H9 (cell line): ENCODE measurements at regions not wholly inside any gene's neighbourhood (a gene's known extent, or its start where the extent isn't known, plus 50 kb on each side); places are given as distances from the start of the nearest gene placed in this dataset.

Source experiments
- DNase-seq: peaks from one replicate; pipeline ENCODE4 v3.0.0-alpha.2; 2017
- H2AFZ ChIP-seq: one replicate; pipeline ENCODE4 v1.6.1; 2013; ENCODE audit warnings: mild to moderate bottlenecking, low read length, control low read depth, moderate library complexity
- H2AK5ac ChIP-seq: 2 replicates; pipeline ENCODE4 v1.6.1; 2013; ENCODE audit warnings: low read length, control low read depth, mixed read lengths; ENCODE audit not compliant: insufficient read length
- H2BK120ac ChIP-seq: one replicate; pipeline ENCODE4 v1.6.1; 2013; ENCODE audit warnings: low read depth, mild to moderate bottlenecking, low read length, control low read depth, inconsistent platforms; ENCODE audit not compliant: poor library complexity, severe bottlenecking
- H2BK12ac ChIP-seq: 2 replicates; pipeline ENCODE4 v1.6.1; 2013; ENCODE audit warnings: low read length, control low read depth, mixed read lengths, low read depth; ENCODE audit not compliant: insufficient read length
- H2BK15ac ChIP-seq: 2 replicates; pipeline ENCODE4 v1.6.1; 2013; ENCODE audit warnings: low read depth, low read length, control low read depth
- H2BK20ac ChIP-seq: one replicate; pipeline ENCODE4 v1.6.1; 2013; ENCODE audit warnings: low read depth, mild to moderate bottlenecking, low read length, control low read depth, inconsistent platforms; ENCODE audit not compliant: poor library complexity, severe bottlenecking
- H2BK5ac ChIP-seq: 2 replicates; pipeline ENCODE4 v1.6.1; 2013; ENCODE audit warnings: low read length, control low read depth, mixed read lengths; ENCODE audit not compliant: insufficient read length
- H3K14ac ChIP-seq: 2 replicates; pipeline ENCODE4 v1.6.1; 2013; ENCODE audit warnings: low read length, control low read depth; ENCODE audit not compliant: insufficient read depth
- H3K18ac ChIP-seq: 2 replicates; pipeline ENCODE4 v1.6.1; 2013; ENCODE audit warnings: low read depth, mild to moderate bottlenecking, mixed read lengths, low read length, control low read depth; ENCODE audit not compliant: insufficient read length
- H3K23ac ChIP-seq: 2 replicates; pipeline ENCODE4 v1.6.1; 2013; ENCODE audit warnings: low read length, control low read depth, mixed read lengths, low read depth; ENCODE audit not compliant: insufficient read length
- H3K23me2 ChIP-seq: 2 replicates; pipeline ENCODE4 v1.6.1; 2013; ENCODE audit warnings: low read depth, mild to moderate bottlenecking, mixed read lengths, low read length, control low read depth; ENCODE audit not compliant: insufficient read length, poor library complexity, severe bottlenecking
- H3K27ac ChIP-seq: 2 replicates; pipeline ENCODE4 v1.5.1; 2013; ENCODE audit warnings: low read length, control low read depth, mixed read lengths, low read depth; ENCODE audit not compliant: insufficient read length
- H3K27me3 ChIP-seq: 2 replicates; pipeline ENCODE4 v1.6.1; 2013; ENCODE audit warnings: low read length, control low read depth, inconsistent platforms; ENCODE audit not compliant: insufficient read depth
- H3K4ac ChIP-seq: 2 replicates; pipeline ENCODE4 v1.6.1; 2013; ENCODE audit warnings: low read depth, mild to moderate bottlenecking, control low read depth, inconsistent platforms, low read length, moderate library complexity
- H3K4me1 ChIP-seq: 2 replicates; pipeline ENCODE4 v1.6.1; 2013; ENCODE audit warnings: low read length, control low read depth, inconsistent platforms; ENCODE audit not compliant: insufficient read depth
- H3K4me2 ChIP-seq: 2 replicates; pipeline ENCODE4 v1.6.1; 2013; ENCODE audit warnings: low read length, control low read depth, mixed read lengths; ENCODE audit not compliant: insufficient read length, insufficient read depth
- H3K56ac ChIP-seq: 2 replicates; pipeline ENCODE4 v1.6.1; 2013; ENCODE audit warnings: low read depth, mild to moderate bottlenecking, mixed read lengths, low read length, control low read depth; ENCODE audit not compliant: insufficient read length
- H3K79me1 ChIP-seq: 2 replicates; pipeline ENCODE4 v1.6.1; 2013; ENCODE audit warnings: low read depth, mild to moderate bottlenecking, moderate library complexity, low read length, control low read depth, inconsistent platforms; ENCODE audit not compliant: insufficient read depth, poor library complexity, severe bottlenecking
- H3K79me2 ChIP-seq: 2 replicates; pipeline ENCODE4 v1.6.1; 2013; ENCODE audit warnings: low read length, control low read depth, inconsistent platforms; ENCODE audit not compliant: insufficient read depth
- H3K9ac ChIP-seq: 2 replicates; pipeline ENCODE4 v1.6.1; 2013; ENCODE audit warnings: low read length, control low read depth, mixed read lengths; ENCODE audit not compliant: insufficient read length; ENCODE audit errors: extremely low read depth
- H3K9me3 ChIP-seq: one replicate; pipeline ENCODE4 v1.6.1; 2013; ENCODE audit warnings: low read depth, low read length, inconsistent platforms; ENCODE audit not compliant: control insufficient read depth
- H3T11ph ChIP-seq: one replicate; pipeline ENCODE4 v1.6.1; 2013; ENCODE audit warnings: mild to moderate bottlenecking, low read length, control low read depth, inconsistent platforms
- H4K20me1 ChIP-seq: one replicate; pipeline ENCODE4 v1.6.1; 2013; ENCODE audit not compliant: control insufficient read depth, insufficient read length, insufficient read depth
- H4K5ac ChIP-seq: 2 replicates; pipeline ENCODE4 v1.6.1; 2013; ENCODE audit warnings: low read depth, mild to moderate bottlenecking, mixed read lengths, low read length, control low read depth; ENCODE audit not compliant: insufficient read length
- H4K8ac ChIP-seq: replicated peaks from 2 replicates; pipeline ENCODE4 v1.6.1; 2013; ENCODE audit warnings: low read length, control low read depth, mixed read lengths, low read depth; ENCODE audit not compliant: insufficient read length
- H4K91ac ChIP-seq: 2 replicates; pipeline ENCODE4 v1.6.1; 2013; ENCODE audit warnings: low read depth, mild to moderate bottlenecking, moderate library complexity, mixed read lengths, low read length, control low read depth; ENCODE audit not compliant: insufficient read length
- H3K27ac Mint-ChIP-seq, 3 experiments: 2 replicates in 2 of 3; 3 replicates in 1 of 3; pipeline ENCODE4 v1.8.0; 2020 to 2021; ENCODE audit warnings: mixed read lengths in 3 of 3, mild to moderate bottlenecking in 1 of 3, moderate library complexity in 1 of 3
- H3K27me3 Mint-ChIP-seq: 2 replicates; pipeline ENCODE4 v1.8.0; 2021; ENCODE audit warnings: low read depth, mild to moderate bottlenecking, moderate library complexity, mixed read lengths
- H3K36me3 Mint-ChIP-seq, 3 experiments: 2 replicates in 2 of 3; 3 replicates in 1 of 3; pipeline ENCODE4 v1.8.0; 2020 to 2021; ENCODE audit warnings: low read depth in 3 of 3, mixed read lengths in 3 of 3; ENCODE audit not compliant: insufficient read depth in 1 of 3
- H3K4me1 Mint-ChIP-seq, 2 experiments: 2 replicates each; pipeline ENCODE4 v1.8.0; 2020; ENCODE audit warnings: mixed read lengths in 2 of 2
- H3K4me3 Mint-ChIP-seq, 2 experiments: 2 replicates in 1 of 2; 3 replicates in 1 of 2; pipeline ENCODE4 v1.8.0; 2020 to 2021; ENCODE audit warnings: mild to moderate bottlenecking in 2 of 2, mixed read lengths in 2 of 2, moderate library complexity in 1 of 2
- H3K9me3 Mint-ChIP-seq, 2 experiments: 2 replicates in 1 of 2; 3 replicates in 1 of 2; pipeline ENCODE4 v1.8.0; 2020; ENCODE audit warnings: mild to moderate bottlenecking in 2 of 2, mixed read lengths in 2 of 2, moderate library complexity in 1 of 2
- WGBS: extraction: QIAGEN DNeasy Blood & Tissue Kit; methylation state at CpG from one replicate; pipeline ENCODE4 v1.1.7; 2013; ENCODE audit warnings: missing lambda C conversion rate, low lambda C conversion rate, mixed read lengths; ENCODE audit not compliant: insufficient read length; ENCODE audit errors: extremely low coverage; 5-methylcytosine and 5-hydroxymethylcytosine counted together
- TF ChIP-seq, protein P1 (sequence below): fragments of 200-600 bp; sonication (generic); conservative IDR thresholded peaks from 3 replicates; pipeline ENCODE4 v1.8.0; 2021; ENCODE audit warnings: antibody characterized with exemption, mild to moderate bottlenecking

GRCh38 chr12:25014961-25015360 is 66.1 kb upstream of the BCAT1 start:
- H2AFZ ChIP-seq = no peak overlapping the region
- H2AK5ac ChIP-seq = no peak overlapping the region
- no peaks in the 10 kb centered on the region for H4K20me1 ChIP-seq
- no peak overlapping the region for H3K27ac Mint-ChIP-seq
- no peak overlapping the region for H2BK5ac ChIP-seq
- H3K9me3 ChIP-seq = no peaks in the 10 kb centered on the region
- no peak overlapping the region for H3K23ac ChIP-seq
- no peak overlapping the region for H3K4ac ChIP-seq
- DNase-seq = no peak
- H3K27ac ChIP-seq = no peak overlapping the region
- no peak overlapping the region for H4K5ac ChIP-seq
- no peak overlapping the region for H3K56ac ChIP-seq
- no peak overlapping the region for H2BK120ac ChIP-seq
- WGBS = no CpG with 5 or more reads among the region's 2 CpGs
- no peak overlapping the region for H2BK15ac ChIP-seq
- H3K4me2 ChIP-seq = no peak overlapping the region
- no peak overlapping the region for H2BK20ac ChIP-seq
- no peaks in the 10 kb centered on the region; a peak in 2 of 7 replicates for H3K36me3 Mint-ChIP-seq
- H4K91ac ChIP-seq = no peak overlapping the region
- TF ChIP-seq, protein P1, sequence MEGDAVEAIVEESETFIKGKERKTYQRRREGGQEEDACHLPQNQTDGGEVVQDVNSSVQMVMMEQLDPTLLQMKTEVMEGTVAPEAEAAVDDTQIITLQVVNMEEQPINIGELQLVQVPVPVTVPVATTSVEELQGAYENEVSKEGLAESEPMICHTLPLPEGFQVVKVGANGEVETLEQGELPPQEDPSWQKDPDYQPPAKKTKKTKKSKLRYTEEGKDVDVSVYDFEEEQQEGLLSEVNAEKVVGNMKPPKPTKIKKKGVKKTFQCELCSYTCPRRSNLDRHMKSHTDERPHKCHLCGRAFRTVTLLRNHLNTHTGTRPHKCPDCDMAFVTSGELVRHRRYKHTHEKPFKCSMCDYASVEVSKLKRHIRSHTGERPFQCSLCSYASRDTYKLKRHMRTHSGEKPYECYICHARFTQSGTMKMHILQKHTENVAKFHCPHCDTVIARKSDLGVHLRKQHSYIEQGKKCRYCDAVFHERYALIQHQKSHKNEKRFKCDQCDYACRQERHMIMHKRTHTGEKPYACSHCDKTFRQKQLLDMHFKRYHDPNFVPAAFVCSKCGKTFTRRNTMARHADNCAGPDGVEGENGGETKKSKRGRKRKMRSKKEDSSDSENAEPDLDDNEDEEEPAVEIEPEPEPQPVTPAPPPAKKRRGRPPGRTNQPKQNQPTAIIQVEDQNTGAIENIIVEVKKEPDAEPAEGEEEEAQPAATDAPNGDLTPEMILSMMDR = no peak
- H3K9ac ChIP-seq = no peak overlapping the region
- no peak overlapping the region for H3K14ac ChIP-seq
- no peaks in the 10 kb centered on the region for H3K23me2 ChIP-seq
- H3K27me3 Mint-ChIP-seq = no peaks in the 10 kb centered on the region
- H3K9me3 Mint-ChIP-seq = peaks cover 0 to 5% of the 10 kb centered on the region in 2 experiments; a peak in 2 of 5 replicates
- H3K4me1 ChIP-seq = no peaks in the 10 kb centered on the region
- H3K4me3 Mint-ChIP-seq = no peak overlapping the region
- peaks cover 3 to 6% of the 10 kb centered on the region in 2 experiments for H3K4me1 Mint-ChIP-seq
- H3K18ac ChIP-seq = no peak overlapping the region
- no peak overlapping the region for H3T11ph ChIP-seq
- no peaks in the 10 kb centered on the region for H3K27me3 ChIP-seq
- H3K79me2 ChIP-seq = no peaks in the 10 kb centered on the region
- no peak overlapping the region for H2BK12ac ChIP-seq
- no peaks in the 10 kb centered on the region for H3K79me1 ChIP-seq
- H4K8ac ChIP-seq = no peak overlapping the region
